ENCODE measurements at regions not wholly inside any gene's neighbourhood (a gene's known extent, or its start where the extent isn't known, plus 50 kb on each side); places are given as distances from the start of the nearest gene placed in this dataset.

DNA sequence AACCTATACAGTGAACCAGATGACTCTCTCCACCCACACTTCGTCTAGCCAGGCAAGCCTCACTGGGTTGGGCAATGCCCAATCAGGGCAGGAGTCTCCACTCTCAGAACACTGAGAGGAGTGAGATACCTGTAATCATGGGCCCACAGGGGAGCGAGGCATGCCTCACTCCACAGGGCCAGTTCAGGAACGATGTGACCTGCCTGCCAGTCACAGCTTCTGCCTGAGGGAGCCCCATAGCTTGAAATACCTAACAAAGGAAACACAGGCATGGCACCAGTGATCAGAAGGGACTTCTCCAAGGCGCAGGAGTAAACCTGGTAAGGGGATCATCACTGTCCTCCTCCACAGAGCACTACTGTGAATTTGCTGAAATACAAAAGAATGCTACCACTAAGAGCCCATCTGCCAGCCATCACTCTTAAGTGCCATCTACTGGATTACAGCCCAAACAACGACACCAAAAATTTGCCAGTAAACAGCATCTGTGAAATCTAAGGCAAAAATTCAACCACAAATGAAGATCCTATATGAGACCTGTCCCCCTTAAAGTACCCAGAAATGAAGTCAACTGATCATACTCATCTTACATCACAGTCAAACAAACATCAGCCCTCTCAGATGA is 689.9 kb upstream of the SEMA6D start:
- TF ChIP-seq POLR2A (IDR thresholded peaks at IDR 0.05; ENCODE audit: control extremely low read depth in 1 of 2, low read depth in 2 of 2, low read length in 2 of 2) (no peak), CREB1 (IDR thresholded peaks at IDR 0.05) (no peak), SP4 (IDR thresholded peaks at IDR 0.05; ENCODE audit: low read length) (no peak)
- TF ChIP-seq, protein P1, sequence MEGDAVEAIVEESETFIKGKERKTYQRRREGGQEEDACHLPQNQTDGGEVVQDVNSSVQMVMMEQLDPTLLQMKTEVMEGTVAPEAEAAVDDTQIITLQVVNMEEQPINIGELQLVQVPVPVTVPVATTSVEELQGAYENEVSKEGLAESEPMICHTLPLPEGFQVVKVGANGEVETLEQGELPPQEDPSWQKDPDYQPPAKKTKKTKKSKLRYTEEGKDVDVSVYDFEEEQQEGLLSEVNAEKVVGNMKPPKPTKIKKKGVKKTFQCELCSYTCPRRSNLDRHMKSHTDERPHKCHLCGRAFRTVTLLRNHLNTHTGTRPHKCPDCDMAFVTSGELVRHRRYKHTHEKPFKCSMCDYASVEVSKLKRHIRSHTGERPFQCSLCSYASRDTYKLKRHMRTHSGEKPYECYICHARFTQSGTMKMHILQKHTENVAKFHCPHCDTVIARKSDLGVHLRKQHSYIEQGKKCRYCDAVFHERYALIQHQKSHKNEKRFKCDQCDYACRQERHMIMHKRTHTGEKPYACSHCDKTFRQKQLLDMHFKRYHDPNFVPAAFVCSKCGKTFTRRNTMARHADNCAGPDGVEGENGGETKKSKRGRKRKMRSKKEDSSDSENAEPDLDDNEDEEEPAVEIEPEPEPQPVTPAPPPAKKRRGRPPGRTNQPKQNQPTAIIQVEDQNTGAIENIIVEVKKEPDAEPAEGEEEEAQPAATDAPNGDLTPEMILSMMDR (IDR thresholded peaks at IDR 0.05; ENCODE audit: control extremely low read depth in 1 of 3, insufficient read depth in 1 of 3, low read depth in 1 of 3, low read length in 3 of 3), result peak in 2 of 3 experiments; percentile 48 to 65; a peak in 2 of 4 replicates

All from H1 (cell line).